Esophagus muscularis mucosa (tissue), 4 donors: ENCODE measurements at regions not wholly inside any gene's neighbourhood (a gene's known extent, or its start where the extent isn't known, plus 50 kb on each side); places are given as distances from the start of the nearest gene placed in this dataset.

Source experiments
- DNase-seq: peaks from one replicate; pipeline ENCODE4 v3.0.0-alpha.2; 2017; ENCODE audit errors: extremely low spot score
- H3K27ac ChIP-seq, 4 donors: fragments of 200-600 bp; sonication (generic); replicated peaks in 1 of 4; 1 replicate in 3 of 4; 2 replicates in 1 of 4; pipeline ENCODE4 v1.5.1; 2016 to 2019; ENCODE audit warnings: mild to moderate bottlenecking in 1 of 4
- H3K27me3 ChIP-seq, 4 donors: fragments of 200-600 bp; sonication (generic); one replicate each; pipeline versions ENCODE4 v1.5.1 to v1.6.0; 2016 to 2019
- H3K36me3 ChIP-seq, 4 donors: fragments of 200-600 bp; sonication (generic); one replicate each; pipeline ENCODE4 v1.5.1; 2016 to 2019
- H3K4me1 ChIP-seq, 4 donors: fragments of 200-600 bp; sonication (generic); one replicate each; pipeline ENCODE4 v1.5.1; 2016 to 2019
- H3K4me3 ChIP-seq, 4 donors: fragments of 200-600 bp; sonication (generic); 1 replicate in 2 of 4; 2 replicates in 2 of 4; pipeline ENCODE4 v1.5.1; 2016 to 2019; ENCODE audit warnings: mild to moderate bottlenecking in 4 of 4, moderate library complexity in 1 of 4
- H3K9me3 ChIP-seq, 4 donors: fragments of 200-600 bp; sonication (generic); 1 replicate in 3 of 4; 2 replicates in 1 of 4; pipeline ENCODE4 v1.5.1; 2016 to 2019
- EP300 ChIP-seq: sonication (generic); formaldehyde crosslinking; IDR thresholded peaks from one replicate; pipeline ENCODE4 v1.6.1; 2017; ENCODE audit warnings: antibody characterized with exemption
- POLR2A ChIP-seq: fragments of 450-650 bp; IDR thresholded peaks from one replicate; pipeline ENCODE4 v1.6.1; 2017; ENCODE audit warnings: antibody characterized with exemption, moderate library complexity, mild to moderate bottlenecking, low read depth
- POLR2AphosphoS5 ChIP-seq, 2 donors: sonication (generic); formaldehyde crosslinking; IDR thresholded peaks; one replicate each; pipeline ENCODE4 v1.6.1; 2017; ENCODE audit warnings: antibody characterized with exemption in 2 of 2
- WGBS: methylation state at CpG from one replicate; pipeline ENCODE4 v1.1.5; 2018; 5-methylcytosine and 5-hydroxymethylcytosine counted together
- intact Hi-C: fragments of 100-400 bp; cut with DNase I; formaldehyde crosslinking; loops from one replicate; pipeline ENCODE4 v1.15.1; 2023
- TF ChIP-seq, protein P1 (sequence below), 3 experiments: fragments of 200-600 bp in 2 of 3; fragments of 450-650 bp in 1 of 3; sonication (generic) in 2 of 3; IDR thresholded peaks; one replicate each; pipeline ENCODE4 v1.5.1; 2017 to 2019; ENCODE audit warnings: antibody characterized with exemption in 3 of 3, mild to moderate bottlenecking in 2 of 3, moderate library complexity in 1 of 3

DNA sequence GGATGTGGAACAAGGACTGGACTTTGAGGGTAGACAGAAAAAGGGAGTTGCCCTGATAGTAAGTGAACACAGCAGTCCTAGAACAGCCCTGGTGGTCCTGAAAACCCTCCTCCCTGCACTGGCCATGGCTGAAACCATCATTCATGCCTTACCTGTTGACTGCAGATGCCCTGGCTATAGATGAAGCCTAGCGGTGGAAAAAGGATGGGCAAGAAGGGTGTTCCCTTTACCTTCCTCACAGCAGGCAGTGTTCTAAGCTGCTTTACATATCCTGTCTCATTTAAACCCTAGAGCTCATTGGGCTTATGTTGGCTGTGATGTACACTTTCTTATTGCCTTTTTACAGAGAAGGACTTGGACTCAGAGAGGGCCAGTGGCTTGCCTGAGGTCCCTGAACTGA, 133.6 kb downstream of the C11orf91 start:
- TF ChIP-seq, protein P1, sequence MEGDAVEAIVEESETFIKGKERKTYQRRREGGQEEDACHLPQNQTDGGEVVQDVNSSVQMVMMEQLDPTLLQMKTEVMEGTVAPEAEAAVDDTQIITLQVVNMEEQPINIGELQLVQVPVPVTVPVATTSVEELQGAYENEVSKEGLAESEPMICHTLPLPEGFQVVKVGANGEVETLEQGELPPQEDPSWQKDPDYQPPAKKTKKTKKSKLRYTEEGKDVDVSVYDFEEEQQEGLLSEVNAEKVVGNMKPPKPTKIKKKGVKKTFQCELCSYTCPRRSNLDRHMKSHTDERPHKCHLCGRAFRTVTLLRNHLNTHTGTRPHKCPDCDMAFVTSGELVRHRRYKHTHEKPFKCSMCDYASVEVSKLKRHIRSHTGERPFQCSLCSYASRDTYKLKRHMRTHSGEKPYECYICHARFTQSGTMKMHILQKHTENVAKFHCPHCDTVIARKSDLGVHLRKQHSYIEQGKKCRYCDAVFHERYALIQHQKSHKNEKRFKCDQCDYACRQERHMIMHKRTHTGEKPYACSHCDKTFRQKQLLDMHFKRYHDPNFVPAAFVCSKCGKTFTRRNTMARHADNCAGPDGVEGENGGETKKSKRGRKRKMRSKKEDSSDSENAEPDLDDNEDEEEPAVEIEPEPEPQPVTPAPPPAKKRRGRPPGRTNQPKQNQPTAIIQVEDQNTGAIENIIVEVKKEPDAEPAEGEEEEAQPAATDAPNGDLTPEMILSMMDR (IDR thresholded peaks at IDR 0.05), result no peak
- TF ChIP-seq POLR2AphosphoS5 (IDR thresholded peaks at IDR 0.05) (no peak), EP300 (no peak), POLR2A (no peak)
- no peaks in the 10 kb centered on the region for H3K9me3 ChIP-seq
- H3K36me3 ChIP-seq, result no peaks in the 10 kb centered on the region
- DNase-seq, result no peak
- H3K27me3 ChIP-seq, result no peaks in the 10 kb centered on the region
- H3K4me3 ChIP-seq, result no peak overlapping the region
- WGBS, result 93% methylated on average over 1 of the region's 1 CpG
- intact Hi-C loops, result no loop called here
- no peak overlapping the region for H3K27ac ChIP-seq
- no peaks in the 10 kb centered on the region for H3K4me1 ChIP-seq

DNA sequence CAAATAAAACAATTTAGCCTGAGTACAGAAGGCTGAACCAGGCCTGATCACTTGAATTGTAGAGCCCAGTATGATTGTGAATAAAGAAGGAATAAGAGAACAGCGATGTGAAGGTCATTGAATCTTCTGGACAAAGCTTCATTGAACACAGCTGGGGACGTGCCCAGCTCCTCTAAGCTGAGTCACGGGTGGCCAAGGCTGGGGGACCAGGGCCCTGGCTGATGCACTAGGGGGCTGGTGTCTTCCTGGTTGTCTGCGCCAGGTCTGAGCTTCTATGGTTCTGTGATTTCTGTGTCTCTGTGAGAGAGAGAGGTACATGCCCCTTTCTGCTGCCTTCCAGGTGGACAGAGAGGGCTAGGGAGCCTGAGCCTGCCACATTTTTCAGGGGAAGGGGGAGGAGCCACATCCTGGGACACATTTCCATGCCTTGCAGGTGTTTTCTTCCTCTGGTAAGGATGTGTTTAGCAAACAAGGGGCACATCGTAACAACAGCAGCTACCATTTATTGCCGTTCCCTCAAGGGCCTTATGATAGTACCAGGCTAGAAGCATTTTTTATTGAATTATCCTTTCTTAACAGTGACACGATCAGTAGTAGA, 135.7 kb downstream of the C11orf91 start:
- intact Hi-C loops, result no loop called here
- Histone ChIP-seq H3K36me3 (no peaks in the 10 kb centered on the region), H3K27me3 (no peaks in the 10 kb centered on the region), H3K9me3 (no peaks in the 10 kb centered on the region), H3K4me1 (no peaks in the 10 kb centered on the region), H3K4me3 (no peak overlapping the region), H3K27ac (no peak overlapping the region)
- DNase-seq, result no peak
- 86% methylated on average over 7 of the region's 7 CpGs for WGBS
- TF ChIP-seq POLR2AphosphoS5 (IDR thresholded peaks at IDR 0.05) (no peak), EP300 (no peak), POLR2A (no peak)
- TF ChIP-seq, protein P1 (IDR thresholded peaks at IDR 0.05), result no peak

DNA sequence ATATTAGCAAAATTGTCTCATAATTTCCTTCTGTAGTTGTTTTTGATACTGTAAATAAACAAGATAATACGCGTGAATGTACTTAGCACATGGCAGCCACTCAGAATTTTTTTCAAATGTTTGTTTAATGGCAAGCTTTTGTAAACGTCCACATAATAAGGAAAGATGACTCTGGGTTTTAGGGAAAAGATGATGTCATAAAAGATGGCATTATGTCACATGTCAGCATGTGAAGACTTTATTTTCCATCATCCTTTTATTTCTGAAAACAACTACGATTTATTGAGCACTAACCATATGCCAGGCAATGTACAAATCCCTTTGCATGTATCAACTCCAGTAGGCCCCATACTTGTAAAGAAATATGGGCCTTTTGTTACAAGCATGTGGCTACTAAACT, 139.9 kb downstream of the C11orf91 start:
- Histone ChIP-seq H3K4me1 (no peaks in the 10 kb centered on the region), H3K27me3 (no peaks in the 10 kb centered on the region), H3K9me3 (no peaks in the 10 kb centered on the region), H3K4me3 (no peak overlapping the region), H3K36me3 (no peaks in the 10 kb centered on the region), H3K27ac (no peak overlapping the region)
- intact Hi-C loops, result no loop called here
- no peak for DNase-seq
- TF ChIP-seq POLR2A (no peak), EP300 (no peak), POLR2AphosphoS5 (IDR thresholded peaks at IDR 0.05) (no peak)
- TF ChIP-seq, protein P1 (IDR thresholded peaks at IDR 0.05), result no peak
- WGBS, result 74% methylated on average over 4 of the region's 4 CpGs

DNA sequence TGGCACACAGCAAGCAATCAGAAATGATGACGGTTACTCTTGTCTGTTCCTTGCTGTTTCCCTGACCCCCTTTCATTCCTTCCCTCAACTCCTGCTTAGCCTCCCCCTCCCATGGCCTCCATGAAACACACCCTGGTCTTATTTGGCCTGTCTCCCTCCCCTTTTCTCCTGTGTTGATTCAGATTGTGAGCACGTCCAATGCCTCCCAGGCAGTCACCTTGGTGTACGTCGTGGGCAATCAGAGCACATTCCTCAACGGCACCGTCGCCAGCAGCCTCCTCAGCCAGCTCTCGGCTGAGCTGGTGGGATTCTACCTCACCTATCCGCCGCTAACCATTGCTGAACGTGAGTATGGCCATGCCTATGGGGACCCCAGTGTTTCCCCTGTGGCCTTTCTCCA, 141.1 kb downstream of the C11orf91 start:
- WGBS, result 84% methylated on average over 11 of the region's 11 CpGs
- Histone ChIP-seq H3K36me3 (no peaks in the 10 kb centered on the region), H3K9me3 (no peaks in the 10 kb centered on the region), H3K27me3 (no peaks in the 10 kb centered on the region), H3K27ac (no peak overlapping the region), H3K4me3 (no peak overlapping the region), H3K4me1 (no peaks in the 10 kb centered on the region)
- no peak for TF ChIP-seq EP300
- TF ChIP-seq, protein P1 (IDR thresholded peaks at IDR 0.05), result no peak
- TF ChIP-seq POLR2A, result no peak
- no peak for TF ChIP-seq POLR2AphosphoS5 (IDR thresholded peaks at IDR 0.05)
- DNase-seq, result no peak
- intact Hi-C loops, result no loop called here

DNA sequence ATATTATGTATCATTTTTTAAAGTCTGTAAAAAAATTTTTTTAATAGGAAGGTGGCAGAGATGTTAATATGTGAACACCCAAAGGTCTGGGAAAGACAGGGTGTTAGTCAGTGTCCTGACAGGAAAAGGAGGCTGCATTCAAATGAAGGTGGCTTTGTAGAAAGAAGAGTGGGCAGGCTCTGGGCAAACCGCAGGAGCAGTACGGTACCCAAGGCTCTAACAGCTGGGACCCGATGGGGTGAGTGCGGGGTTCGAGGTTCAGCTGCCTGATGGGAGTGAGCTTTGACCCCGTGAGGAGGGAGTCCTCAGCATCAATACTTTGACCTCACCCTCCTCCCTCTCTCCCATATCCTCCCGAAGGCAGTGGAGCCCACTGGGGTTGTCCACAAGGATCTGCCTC, 142.5 kb downstream of the C11orf91 start:
- H3K9me3 ChIP-seq, result no peaks in the 10 kb centered on the region
- DNase-seq, result no peak
- H3K27me3 ChIP-seq, result no peaks in the 10 kb centered on the region
- H3K36me3 ChIP-seq, result no peaks in the 10 kb centered on the region
- 92% methylated on average over 7 of the region's 7 CpGs for WGBS
- no peak for TF ChIP-seq POLR2A
- no peak for TF ChIP-seq EP300
- TF ChIP-seq, protein P1 (IDR thresholded peaks at IDR 0.05), result no peak
- TF ChIP-seq POLR2AphosphoS5 (IDR thresholded peaks at IDR 0.05), result no peak
- no peak overlapping the region for H3K4me3 ChIP-seq
- H3K4me1 ChIP-seq, result no peaks in the 10 kb centered on the region
- no peak overlapping the region for H3K27ac ChIP-seq
- intact Hi-C loops, result no loop called here
